Activated CD8-positive, alpha-beta memory T cell treated with anti-CD3 and anti-CD28 coated beads, Interleukin-2, amount 50 U/mL, for 1 hour (primary cell): ENCODE measurements at regions not wholly inside any gene's neighbourhood (a gene's known extent, or its start where the extent isn't known, plus 50 kb on each side); places are given as distances from the start of the nearest gene placed in this dataset.

Experiments
- DNase-seq: peaks from one replicate; pipeline ENCODE4 v3.0.0-alpha.2; 2020; ENCODE audit errors: extremely low read depth

- no peak for DNase-seq
These were observed 170.0 kb upstream of the PPARGC1A start for GRCh38 chr4:24059839-24060238.

- DNase-seq = no peak
These were observed 168.2 kb upstream of the PPARGC1A start for GRCh38 chr4:24057915-24058559.

DNA sequence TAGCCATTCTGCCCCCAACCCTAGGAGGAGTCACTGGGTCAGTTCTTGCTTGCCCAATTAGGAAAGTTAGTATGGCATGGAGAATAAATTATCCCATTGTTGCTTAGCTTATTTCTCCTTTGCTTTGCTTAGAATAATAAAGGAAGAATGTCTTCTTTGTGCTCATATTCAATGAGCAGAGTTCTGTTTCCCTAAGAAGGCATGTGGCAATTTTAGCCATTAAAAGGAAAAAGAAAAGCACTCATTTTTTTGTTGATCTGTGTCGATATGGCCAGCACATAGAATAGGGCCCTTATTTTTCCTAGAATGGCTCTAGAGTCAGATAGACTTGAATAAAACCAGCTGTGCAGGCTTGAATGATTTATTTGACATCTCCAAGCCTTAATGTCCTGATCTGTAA lies 166.4 kb upstream of the PPARGC1A start:
- DNase-seq = no peak

DNA sequence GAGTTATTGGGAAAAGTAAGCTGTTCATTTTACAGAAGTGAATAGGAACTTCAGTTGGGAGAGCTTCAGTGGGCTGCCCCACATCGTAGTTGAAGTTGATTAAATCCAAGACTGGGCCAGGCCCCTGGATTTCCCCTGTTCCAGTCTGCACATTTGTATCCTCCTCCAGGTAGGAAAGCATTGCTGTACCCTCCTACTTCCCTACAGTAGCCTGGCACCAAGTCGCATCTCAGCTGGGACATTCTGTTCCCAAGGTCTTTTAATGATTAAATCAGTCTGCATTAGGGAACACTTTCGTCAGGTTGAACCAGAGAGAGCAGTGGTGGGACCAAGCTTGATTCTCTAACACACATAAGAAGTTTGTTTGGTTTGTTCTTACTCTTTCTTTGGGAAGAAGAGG lies 165.8 kb upstream of the PPARGC1A start:
- no peak for DNase-seq

- DNase-seq = no peak
These were observed 165.1 kb upstream of the PPARGC1A start for GRCh38 chr4:24054910-24055309.

GRCh38 chr4:24053934-24054333 lies 164.1 kb upstream of the PPARGC1A start:
- DNase-seq = no peak

- DNase-seq = no peak
These were observed 155.1 kb upstream of the PPARGC1A start for GRCh38 chr4:24044610-24045589.

GRCh38 chr4:24042094-24042493 lies 152.2 kb upstream of the PPARGC1A start:
- no peak for DNase-seq

GRCh38 chr4:24040811-24041210 lies 151.0 kb upstream of the PPARGC1A start:
- no peak for DNase-seq

DNA sequence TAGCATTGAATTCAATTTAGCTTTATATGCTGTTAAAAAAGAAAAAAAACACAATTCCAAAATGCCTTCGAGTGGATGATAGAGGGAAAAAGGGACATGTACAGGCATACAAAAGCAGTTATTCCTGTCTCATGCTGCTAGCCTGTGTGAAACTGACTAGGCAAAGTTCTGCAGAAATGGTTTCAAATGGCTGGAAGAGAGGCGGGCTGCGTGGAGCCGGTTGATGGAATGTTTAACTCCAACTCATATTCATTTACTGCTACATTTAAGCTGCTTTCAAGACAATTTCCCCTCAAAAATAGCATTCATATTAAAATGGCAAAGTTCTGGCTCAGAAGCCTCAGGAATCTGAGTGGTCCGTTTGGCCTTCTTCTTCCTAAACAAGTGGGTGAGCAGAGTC lies 143.8 kb upstream of the PPARGC1A start:
- no peak for DNase-seq

DNA sequence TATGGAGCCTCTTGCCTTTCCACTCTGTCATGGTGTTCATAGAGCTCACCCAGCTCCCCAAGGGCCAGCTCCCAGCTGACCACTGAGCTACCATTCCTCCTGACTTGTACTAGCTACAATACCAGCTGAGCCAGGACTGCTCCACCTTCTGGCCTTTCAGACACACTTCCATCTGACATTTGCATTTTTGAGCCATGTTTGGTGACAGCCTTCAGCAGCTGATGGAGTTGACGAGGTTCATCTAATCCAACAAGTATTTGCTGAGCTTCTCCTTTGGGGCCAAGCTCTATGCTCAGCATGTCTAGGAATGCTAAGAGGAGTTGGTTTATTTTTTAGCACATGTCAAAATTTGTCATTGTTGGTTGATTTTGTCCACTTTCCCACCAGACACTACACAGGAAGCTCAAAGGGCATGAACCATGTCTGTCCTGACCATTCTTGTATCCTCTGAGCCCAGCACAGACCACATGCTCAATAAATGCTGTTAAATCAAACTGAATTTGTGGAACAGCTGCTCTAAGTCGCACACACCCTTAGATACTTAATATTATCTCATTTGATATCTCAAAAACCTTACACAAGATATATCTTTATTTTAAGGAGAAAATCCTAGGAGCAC lies 142.6 kb upstream of the PPARGC1A start:
- no peak for DNase-seq

- no peak for DNase-seq
These were observed 136.7 kb upstream of the PPARGC1A start for GRCh38 chr4:24026596-24026995.

- no peak for DNase-seq
These were observed 134.8 kb upstream of the PPARGC1A start for GRCh38 chr4:24024605-24025004.

GRCh38 chr4:24024157-24024556 lies 134.3 kb upstream of the PPARGC1A start:
- no peak for DNase-seq

DNA sequence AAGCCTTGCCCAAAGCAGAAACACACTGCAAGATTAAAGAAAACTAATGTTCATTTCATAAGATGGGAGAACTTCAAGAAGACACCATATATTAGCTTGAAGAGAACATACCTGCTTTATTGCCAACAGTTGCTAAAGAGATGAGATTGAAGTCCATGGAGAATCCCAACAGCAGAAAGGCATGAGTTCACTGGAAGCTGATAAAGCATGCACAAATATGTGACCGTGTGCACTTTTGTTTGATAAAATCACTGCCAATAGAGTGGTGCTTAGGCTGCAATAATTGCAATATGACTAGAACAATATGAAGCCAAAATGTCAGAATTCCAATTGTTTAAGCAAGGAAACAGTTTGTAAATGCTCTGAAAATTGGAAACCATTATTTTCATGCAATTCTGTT lies 125.9 kb upstream of the PPARGC1A start:
- no peak for DNase-seq

- no peak for DNase-seq
These were observed 124.0 kb upstream of the PPARGC1A start for GRCh38 chr4:24013668-24014422.

DNA sequence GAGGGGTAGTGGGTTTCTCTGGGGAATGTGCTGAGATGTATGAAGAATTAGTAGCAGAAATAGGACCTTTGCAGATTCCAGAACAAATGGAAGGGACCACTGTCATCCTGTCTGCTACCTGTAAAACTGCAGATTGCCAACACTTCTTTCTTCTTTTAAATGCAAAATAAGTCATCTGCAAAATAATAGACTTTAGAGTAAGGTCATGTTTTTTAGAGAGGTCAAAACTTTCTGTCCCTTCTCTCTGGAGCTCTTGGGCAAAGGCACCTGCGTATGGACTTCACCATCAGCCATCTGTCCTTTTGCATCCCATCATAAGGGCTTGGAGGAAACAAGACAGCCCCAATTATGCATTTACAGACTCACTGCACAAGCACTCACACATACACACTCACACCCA lies 121.1 kb upstream of the PPARGC1A start:
- no peak for DNase-seq

DNA sequence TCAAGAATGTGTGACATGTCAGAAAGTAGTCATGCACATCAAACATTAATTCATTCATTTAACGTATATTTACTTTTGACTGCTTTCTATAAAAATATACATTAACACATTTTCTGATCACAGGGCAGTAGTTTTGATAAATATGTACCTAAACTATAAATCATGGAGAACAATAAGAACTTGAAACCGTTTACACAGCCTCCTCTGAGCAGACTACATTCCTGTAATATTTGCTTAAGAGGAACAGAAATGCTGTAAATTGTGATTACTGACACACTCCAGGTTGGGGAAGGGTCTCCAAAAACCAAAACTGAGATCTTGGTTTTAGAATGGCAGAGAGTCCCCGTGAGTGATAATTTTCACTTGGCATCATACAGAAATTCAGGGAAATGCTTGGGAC lies 120.7 kb upstream of the PPARGC1A start:
- DNase-seq = no peak

DNA sequence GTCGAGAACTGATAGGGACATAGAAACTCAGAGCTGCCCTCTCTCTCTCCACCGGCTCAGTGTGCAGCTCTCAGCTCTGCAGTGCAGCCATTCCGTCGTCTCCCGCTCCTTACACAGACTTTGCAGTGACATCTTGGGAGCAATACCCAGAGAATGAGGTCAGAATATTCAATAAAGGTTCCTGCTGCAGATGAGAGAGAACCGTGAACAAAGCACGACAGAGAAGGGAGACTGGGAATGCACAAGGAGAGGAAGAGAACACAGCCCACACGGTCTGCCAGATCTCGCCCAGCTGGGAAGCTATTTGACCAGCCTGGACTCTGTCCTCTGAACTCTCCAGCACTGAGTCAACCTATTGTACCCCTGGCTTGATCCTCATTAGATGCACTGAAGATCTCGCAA lies 118.0 kb upstream of the PPARGC1A start:
- no peak for DNase-seq

GRCh38 chr4:24006269-24006668 lies 116.4 kb upstream of the PPARGC1A start:
- no peak for DNase-seq

GRCh38 chr4:24003926-24004325 lies 114.1 kb upstream of the PPARGC1A start:
- no peak for DNase-seq

- no peak for DNase-seq
These were observed 113.6 kb upstream of the PPARGC1A start for GRCh38 chr4:24003496-24003895.
